ENCODE measurements at regions not wholly inside any gene's neighbourhood (a gene's known extent, or its start where the extent isn't known, plus 50 kb on each side); places are given as distances from the start of the nearest gene placed in this dataset.

GRCh38 chr12:58190618-58191017 is 249.3 kb downstream of the ATP23 start:
- no peak for DNase-seq (ENCODE audit: low read depth)

DNA sequence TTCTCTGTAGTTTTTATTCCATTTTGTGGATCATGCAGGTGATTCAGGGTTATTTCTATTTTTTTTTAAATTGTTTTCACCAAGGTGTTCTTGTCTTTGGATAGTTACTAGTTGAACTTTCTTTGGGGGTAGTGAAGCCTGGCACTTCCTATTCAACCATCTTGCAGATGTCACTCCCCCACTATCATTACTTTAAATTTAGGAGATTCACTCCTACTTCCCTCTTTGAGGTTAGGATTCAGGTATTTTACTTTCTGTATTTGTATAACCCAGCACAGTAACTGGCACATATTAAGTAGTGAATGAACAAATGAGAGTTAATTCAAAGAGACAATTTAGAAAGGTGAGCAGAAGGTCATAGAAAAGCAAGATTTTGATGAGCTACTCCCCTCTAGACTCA is 255.6 kb downstream of the ATP23 start:
- no peak for DNase-seq (ENCODE audit: low read depth)

DNA sequence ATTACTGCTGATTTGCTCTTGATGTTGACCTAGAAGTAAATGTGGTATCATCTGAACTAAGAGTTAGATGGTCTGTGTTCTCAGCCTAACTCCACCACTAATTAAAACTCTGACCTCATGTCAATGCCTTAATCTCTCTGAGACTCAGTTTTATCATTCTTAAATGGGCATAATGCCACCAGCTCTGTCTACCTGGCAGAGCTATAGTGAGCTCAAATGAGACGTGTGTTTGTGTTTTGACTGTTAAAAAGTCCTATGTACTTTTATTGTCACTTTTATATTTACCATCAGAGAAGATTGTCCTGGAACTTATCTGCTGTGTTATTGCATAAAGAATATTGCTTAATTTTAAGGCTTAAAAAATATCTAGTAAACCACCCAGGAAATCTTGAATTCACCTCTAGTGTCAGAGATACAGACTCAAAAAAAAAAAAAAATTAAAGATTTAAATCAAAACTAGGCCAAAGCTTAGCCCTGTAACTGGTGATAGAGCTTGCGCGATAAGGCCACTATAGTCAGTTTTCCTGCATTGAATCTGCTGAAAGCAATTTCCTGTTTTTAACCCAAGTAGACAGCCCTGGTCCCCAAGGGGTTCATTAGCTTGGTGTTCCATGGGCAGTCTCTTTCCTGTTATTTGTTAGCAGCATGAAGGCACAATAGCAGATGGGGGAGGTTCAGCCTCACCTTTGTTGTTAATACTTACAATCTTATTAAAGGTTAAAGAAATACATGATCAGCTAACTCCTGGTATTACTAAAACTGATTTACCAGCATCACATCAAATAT is 261.8 kb downstream of the ATP23 start:
- DNase-seq (ENCODE audit: low read depth): no peak

DNA sequence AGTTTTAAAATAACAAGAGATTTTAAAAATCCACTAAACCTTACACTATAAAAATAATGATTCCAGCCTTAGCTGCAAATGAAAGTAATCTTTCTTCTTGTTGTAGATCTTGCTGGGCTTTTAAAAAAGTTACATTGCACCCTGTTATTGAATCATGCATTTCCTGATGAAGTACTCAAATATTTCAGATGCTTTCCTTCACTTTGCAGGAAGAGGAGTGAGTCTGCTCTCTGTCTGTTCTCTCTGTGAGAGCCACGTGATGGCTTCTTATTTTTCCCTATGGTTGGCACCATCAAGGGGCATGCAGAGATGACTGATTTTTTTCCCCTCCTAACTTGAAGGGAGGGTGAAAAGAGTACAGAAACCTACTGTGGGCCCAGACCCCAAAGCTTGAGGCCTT is 262.7 kb downstream of the ATP23 start:
- no peak for DNase-seq (ENCODE audit: low read depth)

DNA sequence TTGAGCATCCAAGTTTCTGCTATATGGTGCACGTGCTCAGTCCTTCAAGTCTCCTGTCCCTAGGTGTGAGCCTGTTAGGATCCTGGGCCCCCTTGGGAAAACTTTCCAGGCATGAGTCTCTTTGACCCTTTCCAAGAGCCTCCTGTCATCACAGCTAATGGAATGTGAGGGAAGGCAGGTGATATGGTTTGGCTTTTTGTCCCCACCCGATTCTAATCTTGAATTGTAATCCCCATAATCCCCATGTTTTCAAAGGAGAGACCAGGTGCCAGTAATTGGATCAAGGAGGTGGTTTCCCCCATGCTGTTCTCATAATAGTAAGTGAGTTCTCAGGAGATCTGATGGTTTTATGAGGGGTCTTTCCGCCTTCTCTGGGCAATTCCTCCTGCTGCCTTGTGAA is 265.5 kb downstream of the ATP23 start:
- no peak for DNase-seq (ENCODE audit: low read depth)

GRCh38 chr12:58211211-58211610 is 269.8 kb downstream of the ATP23 start:
- DNase-seq (ENCODE audit: low read depth): no peak

DNA sequence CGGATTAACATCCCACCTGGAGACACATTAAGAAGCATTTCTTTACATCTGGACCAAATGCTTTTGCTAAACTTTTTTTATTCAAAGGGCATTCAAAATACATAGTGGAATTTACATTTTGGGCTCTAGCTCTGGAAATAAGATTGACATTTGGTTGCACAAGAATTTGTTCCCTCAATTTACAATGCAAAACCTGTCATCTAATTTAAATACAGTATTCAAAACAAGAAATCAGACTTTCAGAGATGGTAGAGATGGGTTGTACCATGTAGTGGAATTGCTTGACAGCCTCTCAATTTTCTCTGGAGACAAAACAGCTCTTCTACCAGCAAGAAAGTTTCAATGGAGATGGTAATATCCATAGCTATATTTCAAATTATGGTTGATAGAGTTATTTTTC is 275.8 kb downstream of the ATP23 start:
- no peak for DNase-seq (ENCODE audit: low read depth)

DNA sequence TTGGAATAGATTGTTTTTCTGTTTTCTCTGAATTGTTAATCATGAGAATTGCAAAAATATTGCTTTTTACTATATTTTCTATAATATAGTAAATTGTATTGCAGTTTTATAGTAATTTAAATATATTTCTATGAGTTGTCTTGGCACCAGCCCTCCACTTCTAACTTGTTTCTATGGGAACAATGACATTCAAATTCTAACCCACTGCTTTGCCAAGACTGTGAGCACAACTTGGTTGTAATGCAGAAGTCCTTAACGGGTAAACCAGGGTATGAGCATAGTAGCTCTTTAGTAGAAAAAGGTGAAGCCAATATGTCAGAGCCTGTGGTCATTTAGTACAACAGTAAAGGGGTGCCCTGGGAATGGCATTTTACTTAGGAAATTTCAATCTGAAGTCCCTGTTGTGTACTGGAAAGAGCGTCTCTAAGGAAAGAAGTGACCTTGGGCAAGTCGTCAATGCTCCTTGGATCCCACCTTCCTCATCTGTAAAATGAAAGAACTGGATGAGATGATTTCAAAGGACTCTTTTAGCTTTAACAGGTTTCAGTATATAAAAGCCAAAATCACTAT is 283.3 kb downstream of the ATP23 start:
- DNase-seq (ENCODE audit: low read depth): no peak

- no peak for DNase-seq (ENCODE audit: low read depth)
Observed at GRCh38 chr12:58225203-58225877, 284.0 kb downstream of the ATP23 start.

DNA sequence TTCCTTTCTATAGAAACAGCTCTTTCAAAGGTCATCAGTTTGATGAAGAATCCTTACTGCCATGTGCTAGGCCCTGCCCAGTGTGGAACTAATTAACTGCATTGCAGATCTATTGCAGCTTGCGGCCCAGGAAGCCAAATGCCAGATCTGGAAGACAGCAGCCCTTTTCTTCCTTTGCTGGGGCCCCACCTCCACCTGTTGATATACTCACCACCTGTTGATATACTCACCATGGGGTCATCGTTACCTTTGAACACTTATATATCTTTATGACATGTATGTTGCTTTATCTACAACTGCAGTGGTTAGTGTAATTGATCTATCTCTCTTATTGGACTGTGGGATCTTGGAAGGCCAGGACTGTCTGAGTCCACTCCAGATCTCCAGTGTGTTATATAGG is 292.5 kb downstream of the ATP23 start:
- no peak for DNase-seq (ENCODE audit: low read depth)

- DNase-seq (ENCODE audit: low read depth): no peak
Observed at GRCh38 chr12:58238411-58238810, 297.0 kb downstream of the ATP23 start.

DNA sequence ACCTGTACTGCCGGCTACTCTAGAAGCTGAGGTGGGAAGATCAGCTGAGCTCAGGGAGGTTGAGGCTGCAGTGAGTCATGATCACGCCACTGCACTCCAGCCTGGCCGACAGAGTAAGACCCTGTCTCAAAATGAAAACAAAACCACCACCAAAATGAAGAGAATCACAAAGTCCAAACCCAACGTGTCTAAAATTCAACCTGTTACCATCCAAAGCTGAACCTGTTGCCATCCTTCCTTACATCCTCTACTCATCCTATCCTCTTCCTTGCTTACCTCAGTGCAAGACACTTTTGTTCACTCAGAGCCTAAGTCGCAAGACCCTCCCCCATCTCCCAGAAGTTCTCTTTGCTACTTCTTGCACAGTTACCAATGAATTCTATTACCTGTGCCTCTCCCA is 299.7 kb downstream of the ATP23 start:
- no peak for DNase-seq (ENCODE audit: low read depth)

- no peak for DNase-seq (ENCODE audit: low read depth)
Observed at GRCh38 chr12:58242796-58243630, 301.6 kb downstream of the ATP23 start.

- DNase-seq (ENCODE audit: low read depth): no peak
Observed at GRCh38 chr12:58247633-58248032, 306.3 kb downstream of the ATP23 start.

- DNase-seq (ENCODE audit: low read depth): no peak
Observed at GRCh38 chr12:58248599-58248998, 307.2 kb downstream of the ATP23 start.

- DNase-seq (ENCODE audit: low read depth): no peak
Observed at GRCh38 chr12:58249610-58250009, 308.2 kb downstream of the ATP23 start.

- DNase-seq (ENCODE audit: low read depth): no peak
Observed at GRCh38 chr12:58250077-58250476, 308.7 kb downstream of the ATP23 start.

DNA sequence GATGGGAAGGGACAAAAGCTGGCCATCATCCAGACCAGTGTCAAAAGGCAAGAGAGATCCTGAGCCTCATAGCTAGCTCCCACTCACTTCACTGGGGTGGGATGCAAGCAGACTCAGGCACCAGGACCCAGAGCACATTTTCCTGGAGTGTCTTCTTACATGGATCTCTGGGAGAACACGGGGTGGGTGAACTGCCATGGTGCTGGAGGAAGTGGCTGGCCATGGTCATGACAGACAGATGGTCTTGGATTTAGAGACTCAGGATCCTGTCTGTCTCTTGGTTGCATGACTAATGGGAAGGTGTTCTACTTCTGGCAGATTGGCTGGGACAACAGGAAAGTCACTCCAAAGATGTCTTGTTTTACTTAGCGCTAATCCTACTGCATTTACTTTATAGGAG is 311.5 kb downstream of the ATP23 start:
- no peak for DNase-seq (ENCODE audit: low read depth)

- no peak for DNase-seq (ENCODE audit: low read depth)
Observed at GRCh38 chr12:58253663-58254062, 312.3 kb downstream of the ATP23 start.

DNA sequence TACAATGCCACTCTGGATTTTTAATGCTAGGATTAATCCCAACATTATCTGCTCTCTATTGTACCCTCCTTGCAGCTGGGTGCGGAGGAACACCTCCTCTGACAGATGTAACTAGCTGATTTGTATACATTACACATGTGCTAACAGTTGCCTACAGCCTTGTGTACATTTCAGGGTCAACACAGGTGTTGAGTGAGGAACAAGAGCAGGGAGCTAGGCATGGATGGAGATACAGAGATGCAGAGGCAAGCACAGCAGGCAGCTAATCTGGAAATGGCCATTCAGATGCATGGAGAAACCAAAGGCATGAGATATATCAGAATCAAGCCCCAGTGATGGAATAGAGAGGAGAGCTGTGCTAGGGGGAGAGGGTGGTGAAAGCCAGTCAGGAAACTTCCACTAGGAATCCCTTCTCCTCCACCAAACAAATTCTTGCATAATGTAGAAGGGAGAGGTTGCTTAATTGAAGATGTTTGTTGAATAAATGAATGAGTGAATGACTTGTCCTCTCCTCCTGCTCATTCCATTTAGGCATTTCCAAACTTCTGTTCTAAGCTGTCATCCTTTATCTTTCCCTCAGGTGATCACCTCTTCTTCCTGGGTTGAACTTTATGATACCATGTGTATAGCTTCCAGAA is 313.2 kb downstream of the ATP23 start:
- no peak for DNase-seq (ENCODE audit: low read depth)

GRCh38 chr12:58262796-58263195 is 321.4 kb downstream of the ATP23 start:
- DNase-seq (ENCODE audit: low read depth): no peak

GRCh38 chr12:58263816-58264215 is 322.4 kb downstream of the ATP23 start:
- DNase-seq (ENCODE audit: low read depth): no peak

All from fibroblast of gingiva (primary cell).